ENCODE measurements at regions not wholly inside any gene's neighbourhood (a gene's known extent, or its start where the extent isn't known, plus 50 kb on each side); places are given as distances from the start of the nearest gene placed in this dataset.

GRCh38 chr2:193580176-193580950 is 1385.6 kb upstream of the TMEFF2 start:
- TF ChIP-seq CTCF (IDR thresholded peaks at IDR 0.05): no peak
- Histone ChIP-seq H3K27ac (no peak overlapping the region), H3K4me3 (no peak overlapping the region)
- DNase-seq (ENCODE audit: low spot score): no peak

- DNase-seq (ENCODE audit: low spot score): no peak
- H3K4me3 ChIP-seq: no peak overlapping the region
- H3K27ac ChIP-seq: no peak overlapping the region
- TF ChIP-seq CTCF (IDR thresholded peaks at IDR 0.05): no peak
These were observed 1372.2 kb upstream of the TMEFF2 start for GRCh38 chr2:193566886-193567285.

- no peak overlapping the region for H3K4me3 ChIP-seq
- no peak overlapping the region for H3K27ac ChIP-seq
- TF ChIP-seq CTCF (IDR thresholded peaks at IDR 0.05): no peak
- no peak for DNase-seq (ENCODE audit: low spot score)
These were observed 1371.5 kb upstream of the TMEFF2 start for GRCh38 chr2:193566276-193566675.

- no peak for DNase-seq (ENCODE audit: low spot score)
- H3K27ac ChIP-seq: no peak overlapping the region
- H3K4me3 ChIP-seq: no peak overlapping the region
- no peak for TF ChIP-seq CTCF (IDR thresholded peaks at IDR 0.05)
These were observed 1367.3 kb upstream of the TMEFF2 start for GRCh38 chr2:193562031-193562430.

GRCh38 chr2:193561054-193561453 is 1366.3 kb upstream of the TMEFF2 start:
- no peak for DNase-seq (ENCODE audit: low spot score)
- Histone ChIP-seq H3K4me3 (no peak overlapping the region), H3K27ac (no peak overlapping the region)
- no peak for TF ChIP-seq CTCF (IDR thresholded peaks at IDR 0.05)

- no peak for TF ChIP-seq CTCF (IDR thresholded peaks at IDR 0.05)
- H3K4me3 ChIP-seq: no peak overlapping the region
These were observed 1362.2 kb upstream of the TMEFF2 start for GRCh38 chr2:193556766-193557470.

GRCh38 chr2:193549661-193550060 is 1354.9 kb upstream of the TMEFF2 start:
- no peak overlapping the region for H3K4me3 ChIP-seq
- DNase-seq (ENCODE audit: low spot score): no peak

More at GRCh38 chr2:193556766-193557470, 1362.2 kb upstream of the TMEFF2 start:
- no peak for DNase-seq (ENCODE audit: low spot score)
- no peak overlapping the region for H3K27ac ChIP-seq

More at GRCh38 chr2:193549661-193550060, 1354.9 kb upstream of the TMEFF2 start:
- TF ChIP-seq CTCF (IDR thresholded peaks at IDR 0.05): no peak
- H3K27ac ChIP-seq: no peak overlapping the region
